Right lobe of liver (tissue), 4 donors: ENCODE measurements at regions not wholly inside any gene's neighbourhood (a gene's known extent, or its start where the extent isn't known, plus 50 kb on each side); places are given as distances from the start of the nearest gene placed in this dataset.

ENCODE experiments used
- POLR2A ChIP-seq: fragments of 450-650 bp; IDR thresholded peaks from one replicate; pipeline ENCODE4 v1.6.1; 2017; ENCODE audit warnings: antibody characterized with exemption, mild to moderate bottlenecking
- TF ChIP-seq, protein P1 (sequence below), 4 donors: fragments of 200-600 bp in 3 of 4; fragments of 450-650 bp in 1 of 4; IDR thresholded peaks; one replicate each; pipeline versions ENCODE4 v1.5.1 to v1.8.0; 2016 to 2022; ENCODE audit warnings: antibody characterized with exemption in 4 of 4, mild to moderate bottlenecking in 2 of 4
- donor health status: DM: no; HTN: no; CAD: no.
- donor health status: DM: no; HTN: no; CAD: no.
- donor health status: DM: no; HTN: yes; CAD: no.

DNA sequence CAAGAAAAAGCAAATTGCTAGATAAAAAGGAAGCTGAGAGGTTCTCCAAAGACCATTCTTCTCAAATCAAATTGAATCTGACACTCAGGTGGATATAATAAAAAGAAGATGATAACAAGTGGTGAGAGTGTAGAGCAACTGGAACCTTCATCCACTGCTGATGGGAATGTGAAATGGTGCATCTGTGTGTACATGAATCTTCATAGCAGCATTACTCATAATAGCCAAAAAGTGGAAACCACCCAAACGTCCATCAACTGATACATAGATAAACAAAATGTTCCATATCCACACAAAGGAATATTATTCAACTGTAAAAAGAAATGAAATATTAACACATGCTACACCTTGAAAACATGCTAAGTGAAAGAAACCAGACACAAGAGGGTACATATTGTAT lies 357.2 kb upstream of the EPHA4 start:
- TF ChIP-seq POLR2A: no peak
- TF ChIP-seq, protein P1, sequence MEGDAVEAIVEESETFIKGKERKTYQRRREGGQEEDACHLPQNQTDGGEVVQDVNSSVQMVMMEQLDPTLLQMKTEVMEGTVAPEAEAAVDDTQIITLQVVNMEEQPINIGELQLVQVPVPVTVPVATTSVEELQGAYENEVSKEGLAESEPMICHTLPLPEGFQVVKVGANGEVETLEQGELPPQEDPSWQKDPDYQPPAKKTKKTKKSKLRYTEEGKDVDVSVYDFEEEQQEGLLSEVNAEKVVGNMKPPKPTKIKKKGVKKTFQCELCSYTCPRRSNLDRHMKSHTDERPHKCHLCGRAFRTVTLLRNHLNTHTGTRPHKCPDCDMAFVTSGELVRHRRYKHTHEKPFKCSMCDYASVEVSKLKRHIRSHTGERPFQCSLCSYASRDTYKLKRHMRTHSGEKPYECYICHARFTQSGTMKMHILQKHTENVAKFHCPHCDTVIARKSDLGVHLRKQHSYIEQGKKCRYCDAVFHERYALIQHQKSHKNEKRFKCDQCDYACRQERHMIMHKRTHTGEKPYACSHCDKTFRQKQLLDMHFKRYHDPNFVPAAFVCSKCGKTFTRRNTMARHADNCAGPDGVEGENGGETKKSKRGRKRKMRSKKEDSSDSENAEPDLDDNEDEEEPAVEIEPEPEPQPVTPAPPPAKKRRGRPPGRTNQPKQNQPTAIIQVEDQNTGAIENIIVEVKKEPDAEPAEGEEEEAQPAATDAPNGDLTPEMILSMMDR (IDR thresholded peaks at IDR 0.05): no peak
